Osteocyte (in vitro differentiated cells): ENCODE measurements at regions not wholly inside any gene's neighbourhood (a gene's known extent, or its start where the extent isn't known, plus 50 kb on each side); places are given as distances from the start of the nearest gene placed in this dataset.
A peak's percentile ranks its signal among the peaks of the same experiment; 100 is the strongest.
"Not testable (repeated sequence)": the region's sequence is repeated elsewhere in the genome, so short reads cannot be mapped to it uniquely, and the experiment has no call there.

ENCODE experiments used
- DNase-seq: peaks from one replicate; pipeline ENCODE4 v3.0.0; 2021; ENCODE audit warnings: mixed read lengths; ENCODE audit not compliant: unreplicated experiment; ENCODE audit errors: extremely low spot score
- H3K27ac Mint-ChIP-seq: one replicate; pipeline ENCODE4 v1.8.0; 2021; ENCODE audit warnings: mild to moderate bottlenecking, mixed read lengths; ENCODE audit not compliant: unreplicated experiment
- H3K27me3 Mint-ChIP-seq: one replicate; pipeline ENCODE4 v1.8.0; 2021; ENCODE audit warnings: mixed read lengths; ENCODE audit not compliant: unreplicated experiment
- H3K36me3 Mint-ChIP-seq: one replicate; pipeline ENCODE4 v1.8.0; 2021; ENCODE audit warnings: mixed read lengths; ENCODE audit not compliant: unreplicated experiment
- H3K4me1 Mint-ChIP-seq: one replicate; pipeline ENCODE4 v1.8.0; 2021; ENCODE audit warnings: mixed read lengths; ENCODE audit not compliant: unreplicated experiment
- H3K4me3 Mint-ChIP-seq: one replicate; pipeline ENCODE4 v1.8.0; 2021; ENCODE audit warnings: mild to moderate bottlenecking, moderate library complexity, mixed read lengths; ENCODE audit not compliant: unreplicated experiment
- H3K9me3 Mint-ChIP-seq: one replicate; pipeline ENCODE4 v1.8.0; 2021; ENCODE audit warnings: mixed read lengths; ENCODE audit not compliant: unreplicated experiment
- CTCF ChIP-seq: fragments of 200-600 bp; sonication (generic); IDR thresholded peaks from 2 replicates; pipeline ENCODE4 v1.5.0; 2021; ENCODE audit warnings: antibody characterized with exemption, mild to moderate bottlenecking, moderate library complexity

GRCh38 chr17:64723781-64724180 is 61.7 kb upstream of the SMURF2 start:
- Mint-ChIP-seq H3K27me3 (no peaks in the 10 kb centered on the region), H3K4me1 (peaks cover 21% of the 10 kb centered on the region), H3K9me3 (no peaks in the 10 kb centered on the region), H3K36me3 (no peaks in the 10 kb centered on the region), H3K4me3 (no peak overlapping the region), H3K27ac (peak overlapping the region; percentile 84)
- DNase-seq, result no peak
- TF ChIP-seq CTCF, result no peak

- peak overlapping the region; percentile 44 for H3K27ac Mint-ChIP-seq
- DNase-seq, H3K36me3 Mint-ChIP-seq, H3K9me3 Mint-ChIP-seq, H3K4me3 Mint-ChIP-seq, H3K27me3 Mint-ChIP-seq: not testable (repeated sequence)
- peaks cover 22% of the 10 kb centered on the region for H3K4me1 Mint-ChIP-seq
These were observed 59.4 kb upstream of the SMURF2 start for GRCh38 chr17:64721556-64721955.

DNA sequence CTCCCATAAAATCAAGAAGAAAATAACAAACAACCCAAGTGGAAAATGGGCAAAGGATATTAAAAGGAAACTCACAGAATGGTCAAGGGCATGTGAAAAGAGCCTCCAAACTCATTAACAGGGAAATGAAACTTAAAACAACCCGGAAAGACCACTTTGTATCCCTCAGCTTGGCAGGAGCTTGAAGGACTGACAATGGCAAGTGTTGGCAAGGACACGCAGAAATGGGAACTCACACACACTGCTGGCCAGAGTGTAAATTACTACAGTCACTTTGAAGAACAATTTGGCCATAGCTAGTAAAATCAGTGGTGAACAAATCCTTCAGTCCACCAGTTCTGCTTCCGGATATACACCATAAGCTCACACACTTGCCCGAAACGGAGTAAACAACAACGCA is 58.1 kb upstream of the SMURF2 start:
- not testable (repeated sequence) for H3K4me3 Mint-ChIP-seq, DNase-seq, H3K27ac Mint-ChIP-seq, H3K9me3 Mint-ChIP-seq, H3K36me3 Mint-ChIP-seq, H3K27me3 Mint-ChIP-seq
- H3K4me1 Mint-ChIP-seq, result peaks cover 22% of the 10 kb centered on the region

- not testable (repeated sequence) for H3K4me3 Mint-ChIP-seq, H3K27me3 Mint-ChIP-seq, H3K27ac Mint-ChIP-seq, DNase-seq, H3K9me3 Mint-ChIP-seq, H3K36me3 Mint-ChIP-seq
- peaks cover 20% of the 10 kb centered on the region for H3K4me1 Mint-ChIP-seq
These were observed 57.4 kb upstream of the SMURF2 start for GRCh38 chr17:64719517-64719916.

DNA sequence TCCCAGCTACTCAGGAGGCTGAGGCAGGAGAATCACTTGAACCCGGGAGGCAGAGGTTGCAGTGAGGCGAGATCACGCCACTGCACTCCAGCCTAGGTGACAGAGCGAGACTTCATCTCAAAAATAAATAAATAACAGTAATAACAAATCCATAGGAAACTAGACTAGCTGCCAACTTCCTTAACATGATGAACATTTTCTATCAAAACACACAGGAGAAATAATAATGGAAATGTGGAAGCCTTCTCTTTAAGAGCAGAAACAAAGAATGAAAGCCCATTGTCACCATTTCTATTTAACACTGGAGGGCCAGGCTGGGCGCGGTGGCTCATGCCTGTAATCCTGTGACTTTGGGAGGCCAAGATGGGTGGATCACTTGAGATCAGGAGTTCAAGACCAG is 56.7 kb upstream of the SMURF2 start:
- not testable (repeated sequence) for H3K27me3 Mint-ChIP-seq, H3K36me3 Mint-ChIP-seq, H3K27ac Mint-ChIP-seq, H3K9me3 Mint-ChIP-seq, H3K4me3 Mint-ChIP-seq, DNase-seq
- H3K4me1 Mint-ChIP-seq, result peaks cover 16% of the 10 kb centered on the region

DNA sequence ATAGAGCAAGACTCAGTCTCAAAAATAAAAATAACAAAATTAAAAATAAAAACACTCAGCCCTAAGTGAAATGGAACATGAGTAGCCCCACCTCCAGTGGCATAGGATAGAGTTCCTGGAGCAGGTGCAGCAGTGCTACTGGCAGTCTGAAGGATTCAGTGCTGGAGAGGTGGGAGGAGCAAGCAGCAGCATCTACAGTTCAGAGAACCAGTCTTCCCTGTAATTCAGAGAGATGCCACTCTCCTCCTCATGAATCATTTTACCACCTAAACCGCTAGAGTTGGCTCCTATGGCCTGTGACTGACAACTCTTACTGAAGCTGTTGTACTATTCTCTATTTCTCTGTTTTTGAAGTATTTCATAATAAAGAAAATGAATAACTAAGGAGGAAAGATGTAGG is 56.0 kb upstream of the SMURF2 start:
- Mint-ChIP-seq H3K36me3 (no peaks in the 10 kb centered on the region), H3K27ac (no peak overlapping the region), H3K4me1 (peaks cover 22% of the 10 kb centered on the region), H3K4me3 (no peak overlapping the region), H3K27me3 (no peaks in the 10 kb centered on the region), H3K9me3 (no peaks in the 10 kb centered on the region)
- no peak for DNase-seq
- TF ChIP-seq CTCF, result no peak

GRCh38 chr17:64716496-64716895 is 54.4 kb upstream of the SMURF2 start:
- H3K27ac Mint-ChIP-seq, H3K9me3 Mint-ChIP-seq, H3K36me3 Mint-ChIP-seq, H3K4me3 Mint-ChIP-seq, H3K27me3 Mint-ChIP-seq, DNase-seq: not testable (repeated sequence)
- peaks cover 30% of the 10 kb centered on the region for H3K4me1 Mint-ChIP-seq

- DNase-seq, H3K27me3 Mint-ChIP-seq, H3K4me3 Mint-ChIP-seq, H3K36me3 Mint-ChIP-seq, H3K27ac Mint-ChIP-seq, H3K9me3 Mint-ChIP-seq: not testable (repeated sequence)
- peaks cover 32% of the 10 kb centered on the region for H3K4me1 Mint-ChIP-seq
These were observed 51.7 kb upstream of the SMURF2 start for GRCh38 chr17:64713786-64714185.

GRCh38 chr17:64712557-64713351 is 50.6 kb upstream of the SMURF2 start:
- not testable (repeated sequence) for H3K4me3 Mint-ChIP-seq, DNase-seq, H3K9me3 Mint-ChIP-seq, H3K36me3 Mint-ChIP-seq, H3K27me3 Mint-ChIP-seq
- Mint-ChIP-seq H3K4me1 (peaks cover 39% of the 10 kb centered on the region), H3K27ac (peak overlapping the region; percentile 76)
